ENCODE measurements at regions not wholly inside any gene's neighbourhood (a gene's known extent, or its start where the extent isn't known, plus 50 kb on each side); places are given as distances from the start of the nearest gene placed in this dataset.
"Not testable (repeated sequence)": the region's sequence is repeated elsewhere in the genome, so short reads cannot be mapped to it uniquely, and the experiment has no call there.

DNA sequence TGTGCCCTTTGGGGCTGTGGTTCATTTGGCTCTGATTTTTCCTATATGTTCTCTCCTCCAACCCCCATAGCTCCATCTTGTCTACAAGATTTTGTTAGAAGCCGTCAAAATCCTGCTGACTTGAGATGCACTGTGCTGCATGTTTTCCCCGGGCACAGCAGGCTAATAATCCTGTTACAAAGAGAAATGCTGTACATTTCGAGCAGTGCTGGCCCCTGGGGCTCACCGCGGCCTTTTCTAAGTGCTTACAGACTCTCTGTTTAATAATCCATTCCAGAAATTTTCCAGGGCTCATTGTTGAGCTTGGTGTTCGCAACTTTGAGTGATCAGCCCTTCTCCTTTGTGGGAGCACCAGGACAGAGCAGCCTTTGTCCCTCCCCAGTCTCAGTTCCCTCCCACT is 158.6 kb downstream of the OR4F15 start:
- POLR2A ChIA-PET: not testable (repeated sequence)

GRCh38 chr15:101977281-101977680 is 165.3 kb downstream of the OR4F15 start:
- DNase-seq (ENCODE audit: extremely low spot score); CTCF ChIA-PET; POLR2A ChIA-PET: not testable (repeated sequence)

More for the DNA sequence above, 158.6 kb downstream of the OR4F15 start:
- CTCF ChIA-PET; DNase-seq (ENCODE audit: extremely low spot score): not testable (repeated sequence)

DNA sequence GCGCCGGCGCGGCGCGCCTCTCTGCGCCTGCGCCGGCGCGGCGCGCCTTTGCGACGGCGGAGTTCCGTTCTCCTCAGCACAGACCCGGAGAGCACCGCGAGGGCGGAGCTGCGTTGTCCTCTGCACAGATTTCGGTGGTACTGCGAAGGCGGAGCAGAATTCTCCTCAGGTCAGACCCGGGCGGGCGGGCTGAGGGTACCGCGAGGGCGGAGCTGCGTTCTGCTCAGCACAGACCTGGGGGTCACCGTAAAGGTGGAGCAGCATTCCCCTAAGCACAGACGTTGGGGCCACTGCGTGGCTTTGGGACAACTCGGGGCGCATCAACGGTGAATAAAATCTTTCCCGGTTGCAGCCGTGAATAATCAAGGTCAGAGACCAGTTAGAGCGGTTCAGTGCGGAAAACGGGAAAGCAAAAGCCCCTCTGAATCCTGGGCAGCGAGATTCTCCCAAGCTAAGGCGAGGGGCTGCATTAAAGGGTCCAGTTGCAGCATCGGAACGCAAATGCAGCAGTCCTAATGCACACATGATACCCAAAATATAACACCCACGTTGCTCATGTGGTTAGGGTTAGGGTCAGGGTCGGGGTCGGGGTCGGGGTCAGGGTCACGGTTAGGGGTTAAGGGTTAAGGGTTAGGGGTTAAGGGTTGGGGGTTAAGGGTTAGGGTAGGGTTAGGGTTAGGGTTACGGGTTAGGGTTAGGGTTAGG is 168.4 kb downstream of the OR4F15 start:
- CTCF ChIA-PET, POLR2A ChIA-PET: not testable (repeated sequence)
- DNase-seq (ENCODE audit: extremely low spot score): peak; percentile 15
